Ascending aorta (tissue), 2 donors: ENCODE measurements at regions not wholly inside any gene's neighbourhood (a gene's known extent, or its start where the extent isn't known, plus 50 kb on each side); places are given as distances from the start of the nearest gene placed in this dataset.

ENCODE experiments used
- DNase-seq, 2 donors: peaks; one replicate each; pipeline ENCODE4 v3.0.0-alpha.2; 2019; ENCODE audit warnings: low spot score in 2 of 2
- H3K27ac ChIP-seq, 2 donors: fragments of 200-600 bp; sonication (generic); one replicate each; pipeline ENCODE4 v1.5.1; 2016 to 2017; ENCODE audit warnings: mild to moderate bottlenecking in 1 of 2
- H3K27me3 ChIP-seq: fragments of 200-600 bp; sonication (generic); one replicate; pipeline ENCODE4 v1.5.1; 2017
- H3K36me3 ChIP-seq, 2 donors: fragments of 200-600 bp; sonication (generic); one replicate each; pipeline ENCODE4 v1.5.1; 2016
- H3K4me1 ChIP-seq, 2 donors: fragments of 200-600 bp; sonication (generic); one replicate each; pipeline ENCODE4 v1.5.1; 2016 to 2017; ENCODE audit warnings: mild to moderate bottlenecking in 1 of 2
- H3K4me3 ChIP-seq, 2 donors: fragments of 200-600 bp; sonication (generic); one replicate each; pipeline ENCODE4 v1.5.1; 2016 to 2017; ENCODE audit warnings: mild to moderate bottlenecking in 1 of 2
- H3K9me3 ChIP-seq, 2 donors: fragments of 200-600 bp; sonication (generic); one replicate each; pipeline ENCODE4 v1.5.1; 2016
- CTCF ChIP-seq, 3 experiments: fragments of 200-600 bp in 2 of 3; fragments of 450-650 bp in 1 of 3; sonication (generic) in 2 of 3; IDR thresholded peaks; one replicate each; pipeline ENCODE4 v1.5.1; 2016 to 2019; ENCODE audit warnings: antibody characterized with exemption in 3 of 3, mild to moderate bottlenecking in 1 of 3, moderate library complexity in 1 of 3
- intact Hi-C: fragments of 100-400 bp; cut with DNase I; formaldehyde crosslinking; loops from one replicate; pipeline ENCODE4 v1.15.1; 2023

- Histone ChIP-seq H3K36me3 (no peaks in the 10 kb centered on the region), H3K4me1 (no peaks in the 10 kb centered on the region), H3K9me3 (no peaks in the 10 kb centered on the region), H3K4me3 (no peak overlapping the region), H3K27me3 (no peaks in the 10 kb centered on the region), H3K27ac (no peak overlapping the region)
- no peak for TF ChIP-seq CTCF (IDR thresholded peaks at IDR 0.05)
- no peak for DNase-seq
- intact Hi-C loops = no loop called here
These were observed 451.4 kb upstream of the ADGRL2 start for GRCh38 chr1:81349194-81349965.

- H3K27me3 ChIP-seq = no peaks in the 10 kb centered on the region
- no peak overlapping the region for H3K4me3 ChIP-seq
- H3K36me3 ChIP-seq = no peaks in the 10 kb centered on the region
- intact Hi-C loops = no loop called here
- no peak for DNase-seq
- no peaks in the 10 kb centered on the region for H3K9me3 ChIP-seq
- TF ChIP-seq CTCF (IDR thresholded peaks at IDR 0.05) = no peak
- H3K4me1 ChIP-seq = peaks cover 0 to 2% of the 10 kb centered on the region in 2 donors
- no peak overlapping the region for H3K27ac ChIP-seq
These were observed 455.6 kb upstream of the ADGRL2 start for GRCh38 chr1:81345110-81345509.

GRCh38 chr1:81340239-81340638, 460.5 kb upstream of the ADGRL2 start:
- no peaks in the 10 kb centered on the region for H3K27me3 ChIP-seq
- no peak for TF ChIP-seq CTCF (IDR thresholded peaks at IDR 0.05)
- no peak overlapping the region for H3K4me3 ChIP-seq
- H3K9me3 ChIP-seq = no peaks in the 10 kb centered on the region
- no peaks in the 10 kb centered on the region for H3K36me3 ChIP-seq
- no peak overlapping the region for H3K27ac ChIP-seq
- H3K4me1 ChIP-seq = peaks cover 0 to 2% of the 10 kb centered on the region in 2 donors
- intact Hi-C loops = no loop called here
- DNase-seq = no peak

GRCh38 chr1:81337226-81337625, 463.5 kb upstream of the ADGRL2 start:
- intact Hi-C loops = no loop called here
- no peaks in the 10 kb centered on the region for H3K9me3 ChIP-seq
- no peak overlapping the region for H3K4me3 ChIP-seq
- peaks cover 0 to 2% of the 10 kb centered on the region in 2 donors for H3K4me1 ChIP-seq
- H3K27ac ChIP-seq = no peak overlapping the region
- H3K27me3 ChIP-seq = no peaks in the 10 kb centered on the region
- no peak for TF ChIP-seq CTCF (IDR thresholded peaks at IDR 0.05)
- no peak for DNase-seq
- H3K36me3 ChIP-seq = no peaks in the 10 kb centered on the region

- DNase-seq = no peak
- Histone ChIP-seq H3K9me3 (no peaks in the 10 kb centered on the region), H3K36me3 (no peaks in the 10 kb centered on the region), H3K27me3 (no peaks in the 10 kb centered on the region), H3K27ac (no peak overlapping the region), H3K4me3 (no peak overlapping the region), H3K4me1 (no peaks in the 10 kb centered on the region)
- intact Hi-C loops = no loop called here
- TF ChIP-seq CTCF (IDR thresholded peaks at IDR 0.05) = no peak
These were observed 464.9 kb upstream of the ADGRL2 start for GRCh38 chr1:81335876-81336275.
